Activated T-cell treated with anti-CD3 and anti-CD28 coated beads, Interleukin-2, amount 50 U/mL, for 48 hours (primary cell): ENCODE measurements at regions not wholly inside any gene's neighbourhood (a gene's known extent, or its start where the extent isn't known, plus 50 kb on each side); places are given as distances from the start of the nearest gene placed in this dataset.

Source experiments
- DNase-seq, 2 experiments: peaks; one replicate each; pipeline ENCODE4 v3.0.0-alpha.2; 2020

GRCh38 chr2:126796931-126797621 lies 101.6 kb upstream of the TEX51 start:
- no peak for DNase-seq

GRCh38 chr2:126797622-126798275 lies 100.9 kb upstream of the TEX51 start:
- no peak for DNase-seq

GRCh38 chr2:126798276-126799140 lies 100.2 kb upstream of the TEX51 start:
- no peak for DNase-seq

- DNase-seq = no peak
Measured at GRCh38 chr2:126799301-126799700, 99.4 kb upstream of the TEX51 start.

GRCh38 chr2:126801473-126801872 lies 97.2 kb upstream of the TEX51 start:
- DNase-seq = no peak

GRCh38 chr2:126802316-126802715 lies 96.4 kb upstream of the TEX51 start:
- DNase-seq = no peak

GRCh38 chr2:126802774-126803433 lies 95.8 kb upstream of the TEX51 start:
- no peak for DNase-seq

GRCh38 chr2:126803434-126803775 lies 95.3 kb upstream of the TEX51 start:
- DNase-seq = no peak

- DNase-seq = no peak
Measured at GRCh38 chr2:126804347-126804746, 94.3 kb upstream of the TEX51 start.

GRCh38 chr2:126808929-126809328 lies 89.8 kb upstream of the TEX51 start:
- no peak for DNase-seq

- DNase-seq = no peak
Measured at GRCh38 chr2:126809340-126809739, 89.3 kb upstream of the TEX51 start.

- no peak for DNase-seq
Measured at GRCh38 chr2:126810001-126810400, 88.7 kb upstream of the TEX51 start.

GRCh38 chr2:126811101-126811500 lies 87.6 kb upstream of the TEX51 start:
- no peak for DNase-seq

- DNase-seq = no peak
Measured at GRCh38 chr2:126817172-126817571, 81.5 kb upstream of the TEX51 start.

- DNase-seq = no peak
Measured at GRCh38 chr2:126822115-126822514, 76.6 kb upstream of the TEX51 start.

- DNase-seq = no peak
Measured at GRCh38 chr2:126822921-126823320, 75.8 kb upstream of the TEX51 start.

- no peak for DNase-seq
Measured at GRCh38 chr2:126823951-126824350, 74.7 kb upstream of the TEX51 start.

- DNase-seq = no peak
Measured at GRCh38 chr2:126824663-126825062, 74.0 kb upstream of the TEX51 start.

- DNase-seq = no peak
Measured at GRCh38 chr2:126825316-126825715, 73.4 kb upstream of the TEX51 start.

GRCh38 chr2:126826491-126826890 lies 72.2 kb upstream of the TEX51 start:
- no peak for DNase-seq

GRCh38 chr2:126827371-126827770 lies 71.3 kb upstream of the TEX51 start:
- no peak for DNase-seq

GRCh38 chr2:126828051-126828450 lies 70.6 kb upstream of the TEX51 start:
- no peak for DNase-seq

GRCh38 chr2:126828491-126828890 lies 70.2 kb upstream of the TEX51 start:
- no peak for DNase-seq
